ENCODE measurements at regions not wholly inside any gene's neighbourhood (a gene's known extent, or its start where the extent isn't known, plus 50 kb on each side); places are given as distances from the start of the nearest gene placed in this dataset.

DNA sequence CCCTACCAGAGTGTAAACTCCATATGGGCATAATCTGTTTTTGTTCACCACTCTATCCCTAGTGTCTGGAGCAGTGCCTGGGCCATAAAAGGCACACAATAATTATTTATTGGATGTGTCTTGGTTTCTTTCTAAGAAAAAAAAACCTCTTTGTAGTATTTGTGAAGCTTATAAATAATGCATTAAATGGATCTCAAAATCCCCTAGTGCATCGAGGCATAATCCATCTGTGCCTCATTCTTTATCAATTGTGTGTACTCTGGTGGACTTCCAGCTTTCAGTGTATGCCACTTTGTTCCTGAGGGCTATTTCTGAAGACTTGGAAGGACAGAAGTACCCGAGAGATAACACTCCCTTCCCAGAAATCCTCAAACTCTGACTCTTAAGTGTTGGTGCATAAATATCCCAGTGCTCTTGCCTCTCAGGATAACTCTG is 255.0 kb upstream of the PHYHIPL start (continued):
- TF ChIP-seq, protein P1, sequence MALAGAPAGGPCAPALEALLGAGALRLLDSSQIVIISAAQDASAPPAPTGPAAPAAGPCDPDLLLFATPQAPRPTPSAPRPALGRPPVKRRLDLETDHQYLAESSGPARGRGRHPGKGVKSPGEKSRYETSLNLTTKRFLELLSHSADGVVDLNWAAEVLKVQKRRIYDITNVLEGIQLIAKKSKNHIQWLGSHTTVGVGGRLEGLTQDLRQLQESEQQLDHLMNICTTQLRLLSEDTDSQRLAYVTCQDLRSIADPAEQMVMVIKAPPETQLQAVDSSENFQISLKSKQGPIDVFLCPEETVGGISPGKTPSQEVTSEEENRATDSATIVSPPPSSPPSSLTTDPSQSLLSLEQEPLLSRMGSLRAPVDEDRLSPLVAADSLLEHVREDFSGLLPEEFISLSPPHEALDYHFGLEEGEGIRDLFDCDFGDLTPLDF (CRISPR knock-in tag; IDR thresholded peaks at IDR 0.05) = no peak
- TF ChIP-seq ZNF263 (CRISPR knock-in tag; IDR thresholded peaks at IDR 0.05; ENCODE audit: low read depth) = no peak
- TF ChIP-seq, protein P2, sequence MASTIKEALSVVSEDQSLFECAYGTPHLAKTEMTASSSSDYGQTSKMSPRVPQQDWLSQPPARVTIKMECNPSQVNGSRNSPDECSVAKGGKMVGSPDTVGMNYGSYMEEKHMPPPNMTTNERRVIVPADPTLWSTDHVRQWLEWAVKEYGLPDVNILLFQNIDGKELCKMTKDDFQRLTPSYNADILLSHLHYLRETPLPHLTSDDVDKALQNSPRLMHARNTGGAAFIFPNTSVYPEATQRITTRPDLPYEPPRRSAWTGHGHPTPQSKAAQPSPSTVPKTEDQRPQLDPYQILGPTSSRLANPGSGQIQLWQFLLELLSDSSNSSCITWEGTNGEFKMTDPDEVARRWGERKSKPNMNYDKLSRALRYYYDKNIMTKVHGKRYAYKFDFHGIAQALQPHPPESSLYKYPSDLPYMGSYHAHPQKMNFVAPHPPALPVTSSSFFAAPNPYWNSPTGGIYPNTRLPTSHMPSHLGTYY (CRISPR knock-in tag; IDR thresholded peaks at IDR 0.05) = no peak
- no peak for TF ChIP-seq JAZF1 (CRISPR knock-in tag; IDR thresholded peaks at IDR 0.05)
- TF ChIP-seq ZBTB21 (CRISPR knock-in tag; IDR thresholded peaks at IDR 0.05; ENCODE audit: borderline replicate concordance) = no peak
- no peak for TF ChIP-seq TEAD1 (CRISPR knock-in tag; IDR thresholded peaks at IDR 0.05)
- no peak for TF ChIP-seq NR1H2 (CRISPR knock-in tag; IDR thresholded peaks at IDR 0.05)
- no peak for TF ChIP-seq RELA (CRISPR knock-in tag; IDR thresholded peaks at IDR 0.05; ENCODE audit: borderline replicate concordance)
- no peak for TF ChIP-seq TP53 (CRISPR knock-in tag; IDR thresholded peaks at IDR 0.05)

DNA sequence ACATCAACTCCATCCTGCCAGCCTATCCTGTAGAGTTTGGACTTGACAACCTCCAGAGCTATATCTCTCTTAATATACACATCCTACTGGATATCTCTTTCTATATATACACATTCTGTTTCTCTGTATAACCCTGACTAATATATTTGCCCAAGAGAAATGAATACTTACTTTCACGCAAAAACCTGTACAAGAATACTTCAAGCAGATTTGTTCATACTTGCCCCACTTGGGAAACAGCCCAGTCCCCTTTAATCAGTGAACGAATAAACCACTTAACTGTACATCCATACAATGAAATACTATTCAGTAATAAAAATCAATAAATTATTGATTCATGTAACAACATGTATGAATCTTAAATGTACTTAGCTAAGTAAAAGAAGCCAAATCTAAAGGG is 251.1 kb upstream of the PHYHIPL start:
- no peaks in the 10 kb centered on the region for H3K27me3 Mint-ChIP-seq (ENCODE audit: low read depth)
- DNase-seq (ENCODE audit: low spot score) = no peak
- ChIA-PET POLR2A (no interaction called here), CTCF (no interaction called here)
- H3K4me1 Mint-ChIP-seq = peaks cover 8% of the 10 kb centered on the region
- no peak for ATAC-seq
- no peaks in the 10 kb centered on the region for H3K36me3 Mint-ChIP-seq
- TF ChIP-seq, protein P3, sequence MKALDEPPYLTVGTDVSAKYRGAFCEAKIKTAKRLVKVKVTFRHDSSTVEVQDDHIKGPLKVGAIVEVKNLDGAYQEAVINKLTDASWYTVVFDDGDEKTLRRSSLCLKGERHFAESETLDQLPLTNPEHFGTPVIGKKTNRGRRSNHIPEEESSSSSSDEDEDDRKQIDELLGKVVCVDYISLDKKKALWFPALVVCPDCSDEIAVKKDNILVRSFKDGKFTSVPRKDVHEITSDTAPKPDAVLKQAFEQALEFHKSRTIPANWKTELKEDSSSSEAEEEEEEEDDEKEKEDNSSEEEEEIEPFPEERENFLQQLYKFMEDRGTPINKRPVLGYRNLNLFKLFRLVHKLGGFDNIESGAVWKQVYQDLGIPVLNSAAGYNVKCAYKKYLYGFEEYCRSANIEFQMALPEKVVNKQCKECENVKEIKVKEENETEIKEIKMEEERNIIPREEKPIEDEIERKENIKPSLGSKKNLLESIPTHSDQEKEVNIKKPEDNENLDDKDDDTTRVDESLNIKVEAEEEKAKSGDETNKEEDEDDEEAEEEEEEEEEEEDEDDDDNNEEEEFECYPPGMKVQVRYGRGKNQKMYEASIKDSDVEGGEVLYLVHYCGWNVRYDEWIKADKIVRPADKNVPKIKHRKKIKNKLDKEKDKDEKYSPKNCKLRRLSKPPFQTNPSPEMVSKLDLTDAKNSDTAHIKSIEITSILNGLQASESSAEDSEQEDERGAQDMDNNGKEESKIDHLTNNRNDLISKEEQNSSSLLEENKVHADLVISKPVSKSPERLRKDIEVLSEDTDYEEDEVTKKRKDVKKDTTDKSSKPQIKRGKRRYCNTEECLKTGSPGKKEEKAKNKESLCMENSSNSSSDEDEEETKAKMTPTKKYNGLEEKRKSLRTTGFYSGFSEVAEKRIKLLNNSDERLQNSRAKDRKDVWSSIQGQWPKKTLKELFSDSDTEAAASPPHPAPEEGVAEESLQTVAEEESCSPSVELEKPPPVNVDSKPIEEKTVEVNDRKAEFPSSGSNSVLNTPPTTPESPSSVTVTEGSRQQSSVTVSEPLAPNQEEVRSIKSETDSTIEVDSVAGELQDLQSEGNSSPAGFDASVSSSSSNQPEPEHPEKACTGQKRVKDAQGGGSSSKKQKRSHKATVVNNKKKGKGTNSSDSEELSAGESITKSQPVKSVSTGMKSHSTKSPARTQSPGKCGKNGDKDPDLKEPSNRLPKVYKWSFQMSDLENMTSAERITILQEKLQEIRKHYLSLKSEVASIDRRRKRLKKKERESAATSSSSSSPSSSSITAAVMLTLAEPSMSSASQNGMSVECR (CRISPR knock-in tag; IDR thresholded peaks at IDR 0.05; ENCODE audit: borderline replicate concordance) = no peak
- no peak for TF ChIP-seq ZNF423 (CRISPR knock-in tag; IDR thresholded peaks at IDR 0.05)
- no peak overlapping the region for H3K4me3 Mint-ChIP-seq
- no peak overlapping the region for H3K27ac Mint-ChIP-seq
- H3K9me3 Mint-ChIP-seq = peaks cover 14% of the 10 kb centered on the region; the same call in 1 of the 2 replicates

DNA sequence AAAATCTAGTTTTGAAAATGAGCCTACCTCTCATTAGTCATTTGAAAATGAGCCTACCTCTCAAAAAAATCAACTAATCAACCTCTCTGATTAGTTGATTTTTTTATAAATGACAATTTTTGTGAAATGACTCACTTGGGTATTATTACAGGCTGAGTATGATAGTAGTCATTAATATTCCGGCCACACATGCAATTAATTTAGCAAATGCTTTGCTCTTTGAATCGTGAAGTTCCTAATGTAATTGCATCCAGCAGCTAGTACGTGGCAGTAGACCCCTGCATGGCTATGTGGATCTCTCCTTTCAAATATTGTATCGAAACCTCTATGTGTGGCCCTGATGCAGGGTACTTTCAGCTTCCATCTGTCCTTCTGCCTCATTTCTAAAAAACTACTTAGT is 245.9 kb upstream of the PHYHIPL start:
- no peak overlapping the region for H3K4me3 Mint-ChIP-seq
- H3K36me3 Mint-ChIP-seq = no peaks in the 10 kb centered on the region
- POLR2A ChIA-PET = no interaction called here
- CTCF ChIA-PET = no interaction called here
- H3K4me1 Mint-ChIP-seq = no peaks in the 10 kb centered on the region
- DNase-seq (ENCODE audit: low spot score) = no peak
- ATAC-seq = no peak
- TF ChIP-seq NFYB (CRISPR knock-in tag; conservative IDR thresholded peaks at IDR 0.05; ENCODE audit: low read depth) (no peak), NFATC4 (CRISPR knock-in tag; IDR thresholded peaks at IDR 0.05) (no peak), TP53 (CRISPR knock-in tag; IDR thresholded peaks at IDR 0.05) (no peak), PRRX2 (CRISPR knock-in tag; IDR thresholded peaks at IDR 0.05) (no peak), OVOL2 (CRISPR knock-in tag; IDR thresholded peaks at IDR 0.05; ENCODE audit: borderline replicate concordance) (no peak), ZNF396 (CRISPR knock-in tag; IDR thresholded peaks at IDR 0.05; ENCODE audit: borderline replicate concordance) (no peak)
- TF ChIP-seq, protein P4, sequence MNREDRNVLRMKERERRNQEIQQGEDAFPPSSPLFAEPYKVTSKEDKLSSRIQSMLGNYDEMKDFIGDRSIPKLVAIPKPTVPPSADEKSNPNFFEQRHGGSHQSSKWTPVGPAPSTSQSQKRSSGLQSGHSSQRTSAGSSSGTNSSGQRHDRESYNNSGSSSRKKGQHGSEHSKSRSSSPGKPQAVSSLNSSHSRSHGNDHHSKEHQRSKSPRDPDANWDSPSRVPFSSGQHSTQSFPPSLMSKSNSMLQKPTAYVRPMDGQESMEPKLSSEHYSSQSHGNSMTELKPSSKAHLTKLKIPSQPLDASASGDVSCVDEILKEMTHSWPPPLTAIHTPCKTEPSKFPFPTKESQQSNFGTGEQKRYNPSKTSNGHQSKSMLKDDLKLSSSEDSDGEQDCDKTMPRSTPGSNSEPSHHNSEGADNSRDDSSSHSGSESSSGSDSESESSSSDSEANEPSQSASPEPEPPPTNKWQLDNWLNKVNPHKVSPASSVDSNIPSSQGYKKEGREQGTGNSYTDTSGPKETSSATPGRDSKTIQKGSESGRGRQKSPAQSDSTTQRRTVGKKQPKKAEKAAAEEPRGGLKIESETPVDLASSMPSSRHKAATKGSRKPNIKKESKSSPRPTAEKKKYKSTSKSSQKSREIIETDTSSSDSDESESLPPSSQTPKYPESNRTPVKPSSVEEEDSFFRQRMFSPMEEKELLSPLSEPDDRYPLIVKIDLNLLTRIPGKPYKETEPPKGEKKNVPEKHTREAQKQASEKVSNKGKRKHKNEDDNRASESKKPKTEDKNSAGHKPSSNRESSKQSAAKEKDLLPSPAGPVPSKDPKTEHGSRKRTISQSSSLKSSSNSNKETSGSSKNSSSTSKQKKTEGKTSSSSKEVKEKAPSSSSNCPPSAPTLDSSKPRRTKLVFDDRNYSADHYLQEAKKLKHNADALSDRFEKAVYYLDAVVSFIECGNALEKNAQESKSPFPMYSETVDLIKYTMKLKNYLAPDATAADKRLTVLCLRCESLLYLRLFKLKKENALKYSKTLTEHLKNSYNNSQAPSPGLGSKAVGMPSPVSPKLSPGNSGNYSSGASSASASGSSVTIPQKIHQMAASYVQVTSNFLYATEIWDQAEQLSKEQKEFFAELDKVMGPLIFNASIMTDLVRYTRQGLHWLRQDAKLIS (CRISPR knock-in tag; IDR thresholded peaks at IDR 0.05; ENCODE audit: borderline replicate concordance) = no peak
- TF ChIP-seq, protein P5, sequence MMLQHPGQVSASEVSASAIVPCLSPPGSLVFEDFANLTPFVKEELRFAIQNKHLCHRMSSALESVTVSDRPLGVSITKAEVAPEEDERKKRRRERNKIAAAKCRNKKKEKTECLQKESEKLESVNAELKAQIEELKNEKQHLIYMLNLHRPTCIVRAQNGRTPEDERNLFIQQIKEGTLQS (CRISPR knock-in tag; conservative IDR thresholded peaks at IDR 0.05) = no peak
- H3K27me3 Mint-ChIP-seq (ENCODE audit: low read depth) = no peaks in the 10 kb centered on the region
- H3K27ac Mint-ChIP-seq = no peak overlapping the region
- H3K9me3 Mint-ChIP-seq = peaks cover 9% of the 10 kb centered on the region; the same call in 1 of the 2 replicates
